ENCODE measurements at regions not wholly inside any gene's neighbourhood (a gene's known extent, or its start where the extent isn't known, plus 50 kb on each side); places are given as distances from the start of the nearest gene placed in this dataset.

GRCh38 chr16:86382774-86383407, 127.4 kb upstream of the FOXF1 start:
- intact Hi-C loops (cut with DNase I) = no loop called here
- DNase-seq = no peak
- ATAC-seq = no peak

- DNase-seq (no peak), ATAC-seq (peak; percentile 67 to 75)
These were observed 126.7 kb upstream of the FOXF1 start for GRCh38 chr16:86383488-86384262.

GRCh38 chr16:86384263-86384649, 126.1 kb upstream of the FOXF1 start:
- ATAC-seq (peak; percentile 66), DNase-seq (no peak)
- intact Hi-C loops (cut with DNase I) = no loop called here

More at GRCh38 chr16:86383488-86384262, 126.7 kb upstream of the FOXF1 start:
- intact Hi-C loops (cut with DNase I) = no loop called here

GRCh38 chr16:86384980-86385379, 125.3 kb upstream of the FOXF1 start:
- ATAC-seq (no peak), DNase-seq (no peak)
- intact Hi-C loops (cut with DNase I) = no loop called here

- ATAC-seq = no peak
- intact Hi-C loops (cut with DNase I) = no loop called here
- DNase-seq = no peak
These were observed 122.6 kb upstream of the FOXF1 start for GRCh38 chr16:86387468-86388440.

GRCh38 chr16:86388976-86389375, 121.4 kb upstream of the FOXF1 start:
- ATAC-seq (no peak), DNase-seq (no peak)
- intact Hi-C loops (cut with DNase I) = no loop called here

- intact Hi-C loops (cut with DNase I) = no loop called here
- DNase-seq (no peak), ATAC-seq (no peak)
These were observed 120.6 kb upstream of the FOXF1 start for GRCh38 chr16:86389566-86390328.

- intact Hi-C loops (cut with DNase I) = no loop called here
- no peak for ATAC-seq
- no peak for DNase-seq
These were observed 120.0 kb upstream of the FOXF1 start for GRCh38 chr16:86390335-86390734.

GRCh38 chr16:86391486-86391885, 118.8 kb upstream of the FOXF1 start:
- no peak for DNase-seq
- no peak for ATAC-seq
- intact Hi-C loops (cut with DNase I) = no loop called here

- DNase-seq (no peak), ATAC-seq (no peak)
- intact Hi-C loops (cut with DNase I) = no loop called here
These were observed 118.3 kb upstream of the FOXF1 start for GRCh38 chr16:86391984-86392383.

GRCh38 chr16:86392436-86393152, 117.7 kb upstream of the FOXF1 start:
- ATAC-seq (no peak), DNase-seq (no peak)
- intact Hi-C loops (cut with DNase I) = no loop called here

GRCh38 chr16:86393907-86394626, 116.3 kb upstream of the FOXF1 start:
- intact Hi-C loops (cut with DNase I) = no loop called here
- DNase-seq (no peak), ATAC-seq (no peak)

- intact Hi-C loops (cut with DNase I) = no loop called here
- DNase-seq (no peak), ATAC-seq (no peak)
These were observed 114.8 kb upstream of the FOXF1 start for GRCh38 chr16:86395477-86395876.

GRCh38 chr16:86396422-86396821, 113.9 kb upstream of the FOXF1 start:
- intact Hi-C loops (cut with DNase I) = no loop called here
- ATAC-seq (peak in 1 of 2 donors; percentile 59), DNase-seq (no peak)

GRCh38 chr16:86396901-86397311, 113.4 kb upstream of the FOXF1 start:
- DNase-seq (no peak), ATAC-seq (peak in 1 of 2 donors; percentile 75)
- intact Hi-C loops (cut with DNase I) = no loop called here

GRCh38 chr16:86398201-86398600, 112.1 kb upstream of the FOXF1 start:
- DNase-seq = no peak

GRCh38 chr16:86398622-86399021, 111.7 kb upstream of the FOXF1 start:
- ATAC-seq (no peak), DNase-seq (no peak)
- intact Hi-C loops (cut with DNase I) = no loop called here

More at GRCh38 chr16:86398201-86398600, 112.1 kb upstream of the FOXF1 start:
- ATAC-seq = no peak
- intact Hi-C loops (cut with DNase I) = no loop called here

- ATAC-seq (no peak), DNase-seq (no peak)
- intact Hi-C loops (cut with DNase I) = no loop called here
These were observed 109.2 kb upstream of the FOXF1 start for GRCh38 chr16:86401126-86401525.
